ENCODE measurements at regions not wholly inside any gene's neighbourhood (a gene's known extent, or its start where the extent isn't known, plus 50 kb on each side); places are given as distances from the start of the nearest gene placed in this dataset.

GRCh38 chr2:8016688-8017087 is 665.2 kb upstream of the ID2 start:
- H3K9ac ChIP-seq (ENCODE audit: insufficient read depth in 1 of 2, low read depth in 2 of 2, low read length in 2 of 2): no peak overlapping the region
- in situ Hi-C loops (cut with MboI): loop anchor here (25.0 kb wide), 1 partner anchor 671 kb away; the partner anchor contains the start of gene ID2
- no peak for DNase-seq (ENCODE audit: extremely low read depth in 1 of 4, low spot score in 3 of 4)
- no peaks in the 10 kb centered on the region for H3K9me3 ChIP-seq (replicated peaks; ENCODE audit: control insufficient read depth, insufficient read depth, low read depth, low read length)
- ChIA-PET POLR2A (interaction anchor here (1.4 kb wide), 1 partner anchor 9 kb away, joined by 4 read pairs; no protein-coding TSS in a partner anchor), CTCF (ENCODE audit: low intra/inter-chr PET ratio) (no interaction called here)
- no peak for FAIRE-seq
- TF ChIP-seq ETS1 (conservative IDR thresholded peaks at IDR 0.05; ENCODE audit: control insufficient read depth, low read depth, low read length): no peak
- TF ChIP-seq ZHX1 (conservative IDR thresholded peaks at IDR 0.05; ENCODE audit: low read length): no peak
- no peak for TF ChIP-seq STAG1 (CRISPR knock-in tag; IDR thresholded peaks at IDR 0.05; ENCODE audit: borderline replicate concordance)
- TF ChIP-seq BRD9 (IDR thresholded peaks at IDR 0.05; ENCODE audit: low read depth, partially characterized antibody): no peak
- TF ChIP-seq ETV5 (CRISPR knock-in tag; IDR thresholded peaks at IDR 0.05; ENCODE audit: low read depth): no peak
- TF ChIP-seq BCOR (IDR thresholded peaks at IDR 0.05): no peak
- H3K4me2 ChIP-seq (ENCODE audit: insufficient read depth, low read length): no peak overlapping the region
- intact Hi-C loops (cut with micrococcal nuclease): no loop called here
- no peak overlapping the region for H3K4me3 ChIP-seq
- no peaks in the 10 kb centered on the region for H3K79me2 ChIP-seq (ENCODE audit: control insufficient read depth, insufficient read depth, low read length)
- H3K27me3 ChIP-seq (ENCODE audit: control insufficient read depth in 2 of 2, insufficient read depth in 2 of 2, low read length in 2 of 2): peaks cover 11 to 37% of the 10 kb centered on the region in 2 experiments; a peak in 4 of 5 replicates
- no peak for ATAC-seq
- no peak overlapping the region for H2AFZ ChIP-seq (ENCODE audit: low read depth, low read length)
- BruUV-seq (replicated peaks): no TSS peak
- 3% methylated on average over 4 of the region's 4 CpGs for WGBS (ENCODE audit: insufficient coverage, low coverage, missing lambda C conversion rate)
- H3K4me1 ChIP-seq (replicated peaks in 1 of 2; ENCODE audit: control insufficient read depth in 2 of 2, insufficient read depth in 2 of 2, low read length in 2 of 2): no peaks in the 10 kb centered on the region
- H3K27ac ChIP-seq (ENCODE audit: extremely low read depth, low read depth, low read length): no peak overlapping the region
- no peaks in the 10 kb centered on the region for H4K20me1 ChIP-seq (replicated peaks; ENCODE audit: control insufficient read depth, insufficient read depth, low read length)
- no peaks in the 10 kb centered on the region for H3K9me1 ChIP-seq (ENCODE audit: control insufficient read depth, insufficient read depth, low read length)
- H3K36me3 ChIP-seq (ENCODE audit: control insufficient read depth, insufficient read depth, low read length): no peaks in the 10 kb centered on the region

All from K562 (cell line).